PC-9 (cell line): ENCODE measurements at regions not wholly inside any gene's neighbourhood (a gene's known extent, or its start where the extent isn't known, plus 50 kb on each side); places are given as distances from the start of the nearest gene placed in this dataset.

Experiments
- BruUV-seq: library from RNA; stranded (reverse); fragments of 400-500 nt; replicated peaks from 2 replicates; lab custom pipeline; 2021; lab: Mats Ljungman, UMichigan
- CTCF ChIA-PET: fragments of 300-600 bp; sonication (Branson Sonifier 250); formaldehyde crosslinking; loops from one replicate; lab custom pipeline; 2022; ENCODE audit warnings: antibody characterized with exemption; lab: Charles Lee
- POLR2A ChIA-PET: fragments of 300-600 bp; sonication (Branson Sonifier 250); formaldehyde crosslinking; loops from one replicate; lab custom pipeline; 2022; ENCODE audit warnings: antibody characterized with exemption; ENCODE audit not compliant: unreplicated experiment; lab: Charles Lee
- DNase-seq, 2 experiments: peaks; one replicate each; pipeline versions ENCODE4 v3.0.0 to v3.0.0-alpha.2; 2015 to 2022; ENCODE audit warnings: mixed read lengths in 1 of 2
- H2AFZ ChIP-seq: fragments of 200-600 bp; sonication (generic); 2 replicates; pipeline ENCODE4 v1.8.1; 2017; ENCODE audit warnings: antibody characterized with exemption
- H3F3A ChIP-seq: fragments of 200-600 bp; sonication (generic); 2 replicates; pipeline ENCODE4 v1.8.1; 2017; ENCODE audit warnings: antibody characterized with exemption, mild to moderate bottlenecking, low read depth; ENCODE audit not compliant: insufficient read depth
- H3K27ac ChIP-seq: fragments of 200-600 bp; sonication (generic); 2 replicates; pipeline ENCODE4 v1.6.1; 2016; ENCODE audit warnings: mixed run types
- H3K27me3 ChIP-seq: fragments of 200-600 bp; sonication (generic); 2 replicates; pipeline ENCODE4 v1.6.1; 2016; ENCODE audit warnings: low read depth, mixed run types; ENCODE audit not compliant: insufficient read depth
- H3K36me3 ChIP-seq: fragments of 200-600 bp; sonication (generic); 2 replicates; pipeline ENCODE4 v1.6.1; 2016; ENCODE audit warnings: low read depth, mixed run types
- H3K4me1 ChIP-seq: fragments of 200-600 bp; sonication (generic); replicated peaks from 2 replicates; pipeline ENCODE4 v1.6.1; 2016; ENCODE audit warnings: mixed run types; ENCODE audit not compliant: insufficient read depth
- H3K4me2 ChIP-seq: fragments of 200-600 bp; sonication (generic); 2 replicates; pipeline ENCODE4 v1.6.1; 2017; ENCODE audit warnings: mixed run types
- H3K4me3 ChIP-seq: fragments of 200-600 bp; sonication (generic); 2 replicates; pipeline ENCODE4 v1.6.1; 2016; ENCODE audit warnings: mixed run types
- H3K79me2 ChIP-seq: fragments of 200-600 bp; sonication (generic); 2 replicates; pipeline ENCODE4 v1.6.1; 2017; ENCODE audit warnings: low read depth, mixed run types
- H3K9me2 ChIP-seq: fragments of 200-600 bp; sonication (generic); 2 replicates; pipeline ENCODE4 v1.8.1; 2017; ENCODE audit warnings: mild to moderate bottlenecking; ENCODE audit not compliant: insufficient read depth
- H3K9me3 ChIP-seq: fragments of 200-600 bp; sonication (generic); 2 replicates; pipeline ENCODE4 v1.8.1; 2016; ENCODE audit warnings: low read depth; ENCODE audit not compliant: insufficient read depth
- H4K20me1 ChIP-seq: fragments of 200-600 bp; sonication (generic); 2 replicates; pipeline ENCODE4 v1.8.1; 2017; ENCODE audit not compliant: insufficient read depth
- EZH2 ChIP-seq: fragments of 200-600 bp; sonication (generic); IDR thresholded peaks from 2 replicates; pipeline ENCODE4 v1.8.0; 2017; ENCODE audit warnings: antibody characterized with exemption, low read depth
- intact Hi-C: fragments of 100-400 bp; cut with micrococcal nuclease; formaldehyde crosslinking; loops from one replicate; pipeline ENCODE4 v1.10.0; 2022; ENCODE audit not compliant: unreplicated experiment
- TF ChIP-seq, protein P1 (sequence below): fragments of 200-600 bp; sonication (generic); conservative IDR thresholded peaks from 2 replicates; pipeline ENCODE4 v1.6.1; 2017; ENCODE audit warnings: mixed run types, antibody characterized with exemption, mild to moderate bottlenecking, moderate library complexity

DNA sequence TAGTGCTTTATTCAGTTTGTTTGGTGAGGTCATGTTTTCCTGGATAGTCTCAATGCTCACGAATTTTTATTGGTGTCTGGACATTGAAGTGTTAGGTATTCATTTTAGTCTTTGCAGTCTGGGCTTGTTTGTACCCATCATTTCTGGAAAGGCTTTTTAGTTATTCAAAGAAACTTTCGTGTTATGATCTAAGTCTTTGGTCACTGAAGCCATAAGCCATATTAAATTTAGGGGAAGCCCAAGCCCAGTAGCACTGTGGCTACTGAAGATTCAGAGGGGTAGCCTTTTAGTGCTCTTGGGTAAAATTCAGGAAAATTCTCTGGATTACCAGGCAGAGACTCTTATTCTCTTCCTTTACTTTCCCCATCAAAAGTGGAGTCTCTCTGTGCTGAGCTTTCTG is 56.2 kb upstream of the PEX5L start:
- H3K27me3 ChIP-seq = no peaks in the 10 kb centered on the region
- no peaks in the 10 kb centered on the region for H3F3A ChIP-seq
- intact Hi-C loops = no loop called here
- H2AFZ ChIP-seq = no peak overlapping the region
- no peaks in the 10 kb centered on the region for H3K79me2 ChIP-seq
- no peaks in the 10 kb centered on the region for H3K9me3 ChIP-seq
- no peaks in the 10 kb centered on the region for H3K36me3 ChIP-seq
- H3K9me2 ChIP-seq = 0 out of 2 replicates have a peak, but pooled peaks cover 4% of the 10 kb centered on the region
- TF ChIP-seq, protein P1, sequence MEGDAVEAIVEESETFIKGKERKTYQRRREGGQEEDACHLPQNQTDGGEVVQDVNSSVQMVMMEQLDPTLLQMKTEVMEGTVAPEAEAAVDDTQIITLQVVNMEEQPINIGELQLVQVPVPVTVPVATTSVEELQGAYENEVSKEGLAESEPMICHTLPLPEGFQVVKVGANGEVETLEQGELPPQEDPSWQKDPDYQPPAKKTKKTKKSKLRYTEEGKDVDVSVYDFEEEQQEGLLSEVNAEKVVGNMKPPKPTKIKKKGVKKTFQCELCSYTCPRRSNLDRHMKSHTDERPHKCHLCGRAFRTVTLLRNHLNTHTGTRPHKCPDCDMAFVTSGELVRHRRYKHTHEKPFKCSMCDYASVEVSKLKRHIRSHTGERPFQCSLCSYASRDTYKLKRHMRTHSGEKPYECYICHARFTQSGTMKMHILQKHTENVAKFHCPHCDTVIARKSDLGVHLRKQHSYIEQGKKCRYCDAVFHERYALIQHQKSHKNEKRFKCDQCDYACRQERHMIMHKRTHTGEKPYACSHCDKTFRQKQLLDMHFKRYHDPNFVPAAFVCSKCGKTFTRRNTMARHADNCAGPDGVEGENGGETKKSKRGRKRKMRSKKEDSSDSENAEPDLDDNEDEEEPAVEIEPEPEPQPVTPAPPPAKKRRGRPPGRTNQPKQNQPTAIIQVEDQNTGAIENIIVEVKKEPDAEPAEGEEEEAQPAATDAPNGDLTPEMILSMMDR = no peak
- TF ChIP-seq EZH2 = no peak
- no TSS peak for BruUV-seq
- no peak for DNase-seq
- no peak overlapping the region for H3K4me3 ChIP-seq
- H3K27ac ChIP-seq = no peak overlapping the region
- POLR2A ChIA-PET = interaction anchor here (0.6 kb wide), 1 partner anchor 99 kb away, joined by 6 read pairs; no protein-coding TSS in a partner anchor
- H3K4me1 ChIP-seq = no peaks in the 10 kb centered on the region
- CTCF ChIA-PET = no interaction called here
- H4K20me1 ChIP-seq = no peaks in the 10 kb centered on the region
- no peak overlapping the region for H3K4me2 ChIP-seq

DNA sequence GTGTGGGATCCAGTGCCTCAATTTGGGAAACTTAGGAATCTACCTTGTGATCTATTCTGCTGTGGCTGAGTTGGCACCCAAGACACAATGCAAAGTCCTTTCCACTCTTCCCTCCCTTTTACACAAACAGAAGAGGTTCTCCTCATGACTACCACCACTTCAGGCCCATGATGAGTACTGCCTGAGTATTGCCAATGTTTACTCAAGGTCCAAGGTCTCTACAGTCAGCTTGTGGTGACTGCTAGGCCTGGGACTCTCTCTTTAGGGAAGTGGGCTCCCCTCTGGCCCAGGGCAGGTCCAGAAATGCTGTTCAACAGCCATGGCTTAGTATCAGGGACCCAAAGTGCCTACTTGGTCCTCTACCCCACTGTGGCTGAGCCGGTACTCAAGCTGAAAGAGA is 56.8 kb upstream of the PEX5L start:
- H3K27me3 ChIP-seq = no peaks in the 10 kb centered on the region
- no peaks in the 10 kb centered on the region for H4K20me1 ChIP-seq
- no peak overlapping the region for H3K27ac ChIP-seq
- H3K9me2 ChIP-seq = 0 out of 2 replicates have a peak, but pooled peaks cover 4% of the 10 kb centered on the region
- H3K4me3 ChIP-seq = no peak overlapping the region
- DNase-seq = no peak
- H3K36me3 ChIP-seq = no peaks in the 10 kb centered on the region
- H3K4me2 ChIP-seq = no peak overlapping the region
- no peaks in the 10 kb centered on the region for H3K79me2 ChIP-seq
- no peaks in the 10 kb centered on the region for H3K4me1 ChIP-seq
- ChIA-PET CTCF (interaction anchor here (0.7 kb wide), 1 partner anchor 103 kb away, joined by 4 read pairs; no protein-coding TSS in a partner anchor), POLR2A (interaction anchor here (0.6 kb wide), 1 partner anchor 98 kb away, joined by 6 read pairs; no protein-coding TSS in a partner anchor)
- no peak for TF ChIP-seq EZH2
- TF ChIP-seq, protein P1 = no peak
- no TSS peak for BruUV-seq
- no peaks in the 10 kb centered on the region for H3F3A ChIP-seq
- no peak overlapping the region for H2AFZ ChIP-seq
- no peaks in the 10 kb centered on the region for H3K9me3 ChIP-seq
- intact Hi-C loops = no loop called here

DNA sequence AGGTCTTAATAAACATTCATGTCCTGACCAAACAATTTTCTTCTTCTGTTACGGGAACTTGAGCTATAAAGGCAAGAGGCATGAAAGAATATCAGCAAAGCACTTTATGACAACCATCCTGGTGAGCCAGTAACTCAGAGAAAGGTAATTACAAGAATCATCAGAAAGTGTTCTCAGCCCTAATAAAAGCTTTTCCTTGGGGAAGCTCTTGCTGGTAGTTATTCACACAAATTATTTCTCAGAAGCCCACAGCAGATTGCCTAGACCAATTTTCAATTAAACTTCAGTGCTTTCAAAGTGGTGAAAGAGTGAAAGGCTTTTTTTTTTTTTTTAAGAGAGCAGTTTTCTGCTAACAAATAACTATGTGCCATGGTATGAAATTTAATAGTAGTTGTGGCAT is 60.9 kb upstream of the PEX5L start:
- Histone ChIP-seq H3K9me2 (0 out of 2 replicates have a peak, but pooled peaks cover 4% of the 10 kb centered on the region), H4K20me1 (no peaks in the 10 kb centered on the region), H3K9me3 (no peaks in the 10 kb centered on the region), H2AFZ (no peak overlapping the region), H3K4me2 (no peak overlapping the region), H3F3A (no peaks in the 10 kb centered on the region), H3K27me3 (peaks cover 9% of the 10 kb centered on the region; the same call in 1 of the 2 replicates), H3K36me3 (no peaks in the 10 kb centered on the region), H3K4me3 (no peak overlapping the region), H3K4me1 (no peaks in the 10 kb centered on the region), H3K27ac (no peak overlapping the region), H3K79me2 (no peaks in the 10 kb centered on the region)
- ChIA-PET CTCF (interaction anchor here (0.6 kb wide), 1 partner anchor 208 kb away, joined by 3 read pairs; no protein-coding TSS in a partner anchor), POLR2A (no interaction called here)
- TF ChIP-seq EZH2 = no peak
- TF ChIP-seq, protein P1 = no peak
- DNase-seq = no peak
- BruUV-seq = no TSS peak
- intact Hi-C loops = no loop called here
